ENCODE measurements at regions not wholly inside any gene's neighbourhood (a gene's known extent, or its start where the extent isn't known, plus 50 kb on each side); places are given as distances from the start of the nearest gene placed in this dataset.

DNA sequence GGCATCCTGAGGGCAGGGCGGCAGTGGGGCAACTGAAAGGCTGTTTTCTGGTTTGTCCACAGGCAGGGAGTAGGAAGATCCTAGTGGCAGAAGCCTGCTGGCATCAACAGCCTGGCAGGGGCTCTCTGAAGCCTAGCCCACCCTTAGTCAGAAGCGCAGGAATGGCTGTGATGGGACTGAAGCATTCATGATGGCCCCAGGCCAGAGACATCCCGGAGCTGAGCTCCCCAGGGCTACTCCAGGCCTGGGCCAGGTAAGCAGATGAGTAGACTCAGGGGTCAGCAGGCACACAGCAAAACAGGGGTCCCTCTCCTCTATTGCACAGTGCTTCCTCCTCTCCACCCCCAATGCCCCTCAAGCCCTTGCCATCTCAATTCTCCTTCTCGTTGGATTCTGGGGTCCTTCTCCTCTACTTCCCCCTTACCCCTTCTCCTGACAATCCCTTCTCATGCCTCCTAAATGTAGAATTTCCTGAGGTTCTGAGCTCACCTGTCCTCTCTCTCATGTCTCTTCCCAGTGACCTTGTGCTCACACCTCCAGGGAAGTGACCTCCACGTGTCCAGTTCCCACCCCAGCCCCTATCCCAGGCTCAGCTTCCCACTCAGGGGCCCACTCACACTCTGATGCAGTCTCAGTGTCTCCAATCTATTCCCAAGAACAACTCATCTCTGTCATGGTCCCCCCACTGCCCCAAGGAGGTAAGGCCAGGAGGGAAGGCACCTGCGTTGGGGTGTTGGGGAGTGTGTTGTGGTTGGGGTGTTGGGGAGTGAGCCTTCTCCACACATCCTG is 158.7 kb upstream of the ZNF507 start:
- DNase-seq, result no peak

DNA sequence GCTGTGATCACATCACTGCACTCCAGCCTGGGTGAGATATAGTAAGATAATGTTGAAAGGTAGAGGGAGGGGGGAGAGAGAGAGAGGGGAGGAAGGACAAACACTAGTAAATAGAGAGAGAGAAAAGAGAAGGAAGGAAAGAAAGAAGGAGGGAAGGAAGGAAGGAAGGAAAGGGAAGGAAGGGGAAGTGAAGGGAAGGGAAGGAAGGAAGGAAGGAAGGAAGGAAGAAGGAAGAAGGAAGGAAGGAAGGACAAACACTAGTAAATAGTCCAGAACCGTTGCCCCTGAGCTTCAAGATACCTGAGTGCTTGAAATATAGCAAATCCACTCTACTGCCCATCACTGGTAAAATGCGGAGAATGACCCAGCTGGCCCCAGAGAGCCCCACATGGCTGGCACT is 156.5 kb upstream of the ZNF507 start:
- DNase-seq, result no peak

DNA sequence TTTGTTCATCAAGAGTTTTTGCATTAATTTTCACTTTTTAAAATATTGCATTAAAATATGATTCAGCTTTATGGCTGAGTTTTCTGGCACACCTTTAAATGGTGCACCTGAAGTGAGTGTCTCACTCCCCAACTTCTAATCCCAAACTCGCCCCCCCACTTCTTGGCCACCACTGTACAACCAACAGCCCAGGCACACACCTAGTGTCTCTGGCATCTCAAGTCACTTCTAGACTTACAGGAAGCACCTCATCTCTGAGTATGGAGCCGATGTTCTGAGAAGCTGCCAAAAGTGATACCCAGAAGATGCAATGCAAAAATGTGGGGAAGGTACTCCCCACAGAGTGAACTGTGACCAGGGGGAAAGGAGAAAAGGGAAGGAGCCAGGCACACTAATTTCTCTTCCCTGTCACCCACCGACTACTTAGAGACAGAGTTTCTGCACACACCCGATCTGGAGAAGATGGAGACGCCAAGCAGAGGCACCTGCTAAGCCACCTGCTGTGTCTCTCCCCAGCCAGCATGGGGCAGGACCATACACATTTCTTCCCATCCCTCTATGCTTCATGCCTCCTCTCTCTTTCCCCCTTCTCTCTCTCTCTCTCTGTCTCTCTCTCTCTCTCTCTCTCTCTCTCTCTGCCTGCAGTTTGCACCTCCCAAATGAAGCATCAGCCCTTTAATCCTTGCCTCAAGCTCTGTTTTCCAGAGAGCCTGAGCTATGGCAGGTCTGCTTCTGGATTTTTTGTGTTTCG is 155.3 kb upstream of the ZNF507 start:
- no peak for DNase-seq

DNA sequence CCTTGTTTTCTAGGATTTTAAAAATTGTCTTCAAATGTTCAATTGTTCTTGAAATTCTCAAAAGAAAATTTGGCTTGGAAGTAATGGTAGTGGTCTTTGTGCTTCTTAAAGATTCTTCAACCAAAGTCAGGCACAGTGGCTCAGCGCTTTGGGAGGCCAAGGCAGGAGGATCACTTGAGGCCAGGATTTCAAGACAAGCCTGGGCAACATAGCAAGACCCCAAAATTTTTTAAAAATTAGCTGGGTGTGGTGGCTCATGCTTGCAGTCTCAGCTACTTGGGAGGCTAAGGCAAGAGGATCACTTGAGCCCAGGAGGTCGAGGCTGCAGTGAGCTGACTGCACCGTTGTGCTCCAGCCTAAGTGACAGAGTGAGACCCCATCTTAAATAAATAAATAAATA is 153.5 kb upstream of the ZNF507 start:
- DNase-seq, result no peak

DNA sequence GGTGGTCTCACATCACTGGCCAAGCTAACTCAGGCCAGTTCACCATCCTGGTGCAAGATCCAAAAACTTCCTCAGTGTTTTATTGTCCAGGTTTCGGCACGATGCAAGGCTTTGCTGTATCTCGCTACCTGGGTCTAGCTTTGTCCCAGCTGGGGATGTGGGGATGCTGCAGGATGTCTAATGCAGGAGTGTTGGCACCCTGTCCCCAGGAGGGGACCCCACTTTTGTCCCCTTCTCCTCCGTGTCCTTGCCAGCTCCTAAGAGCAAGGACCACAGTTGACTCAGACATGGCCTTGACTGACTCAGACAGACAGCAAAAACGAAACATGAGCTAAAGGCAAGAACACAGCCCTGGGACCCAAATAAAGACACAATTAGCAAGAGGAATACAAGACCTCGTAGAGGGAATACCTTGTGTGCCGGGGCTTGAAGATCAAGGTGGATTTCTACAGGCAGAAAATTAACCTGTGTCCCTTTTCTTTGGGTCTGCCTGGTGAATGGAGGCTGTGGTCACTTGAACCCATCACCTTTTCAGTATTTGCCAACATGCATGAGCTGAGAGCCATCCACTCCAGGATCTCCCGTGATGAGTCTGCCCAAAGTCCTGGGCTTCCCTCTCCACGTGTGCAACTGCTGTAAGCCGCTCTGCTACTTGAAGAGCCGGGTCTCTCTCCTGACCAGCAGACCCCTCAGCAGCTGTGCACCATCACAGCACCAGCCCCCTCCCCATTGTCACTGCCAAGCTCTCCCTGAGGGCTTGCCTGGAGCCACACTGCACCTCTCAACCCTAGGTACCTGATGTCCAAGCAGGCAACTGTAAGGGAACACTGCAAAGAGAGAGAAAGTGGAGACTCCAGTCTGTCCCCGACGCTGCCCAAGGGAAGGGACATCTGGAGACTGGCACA is 149.5 kb upstream of the ZNF507 start:
- DNase-seq, result no peak

DNA sequence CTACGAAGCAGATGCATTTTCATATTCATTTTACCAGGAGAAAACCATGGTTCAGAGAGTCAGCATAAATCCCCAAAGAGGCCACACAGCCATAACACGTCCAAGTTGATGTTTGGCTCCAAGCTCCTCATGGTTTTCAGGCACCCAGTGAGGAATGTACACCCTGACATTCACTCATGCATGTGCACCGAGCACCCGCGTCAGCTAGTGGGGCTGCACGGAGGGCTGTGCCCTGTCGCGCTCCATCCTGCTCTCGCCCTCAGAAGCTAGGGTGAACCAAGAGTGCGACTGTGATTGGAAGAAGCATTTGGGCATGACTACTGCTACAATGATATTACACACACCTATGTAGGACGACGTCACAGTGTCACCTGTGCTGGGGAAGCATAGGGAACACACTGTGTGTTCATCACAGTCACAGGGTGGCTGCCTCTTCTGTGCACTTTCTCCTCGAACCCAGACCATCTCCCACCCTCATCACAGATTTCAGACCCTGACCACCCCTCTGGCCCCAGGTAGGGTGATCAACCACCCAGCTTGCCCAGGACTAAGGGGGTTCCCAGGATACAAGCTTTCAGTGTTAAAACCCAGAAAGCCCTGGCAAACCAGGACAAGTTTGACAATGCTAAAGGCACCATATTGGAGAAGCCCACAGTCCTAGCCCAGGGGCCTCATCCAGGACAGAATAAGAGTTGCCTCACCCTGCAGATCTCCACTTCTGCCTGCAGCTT is 148.6 kb upstream of the ZNF507 start:
- no peak for DNase-seq

DNA sequence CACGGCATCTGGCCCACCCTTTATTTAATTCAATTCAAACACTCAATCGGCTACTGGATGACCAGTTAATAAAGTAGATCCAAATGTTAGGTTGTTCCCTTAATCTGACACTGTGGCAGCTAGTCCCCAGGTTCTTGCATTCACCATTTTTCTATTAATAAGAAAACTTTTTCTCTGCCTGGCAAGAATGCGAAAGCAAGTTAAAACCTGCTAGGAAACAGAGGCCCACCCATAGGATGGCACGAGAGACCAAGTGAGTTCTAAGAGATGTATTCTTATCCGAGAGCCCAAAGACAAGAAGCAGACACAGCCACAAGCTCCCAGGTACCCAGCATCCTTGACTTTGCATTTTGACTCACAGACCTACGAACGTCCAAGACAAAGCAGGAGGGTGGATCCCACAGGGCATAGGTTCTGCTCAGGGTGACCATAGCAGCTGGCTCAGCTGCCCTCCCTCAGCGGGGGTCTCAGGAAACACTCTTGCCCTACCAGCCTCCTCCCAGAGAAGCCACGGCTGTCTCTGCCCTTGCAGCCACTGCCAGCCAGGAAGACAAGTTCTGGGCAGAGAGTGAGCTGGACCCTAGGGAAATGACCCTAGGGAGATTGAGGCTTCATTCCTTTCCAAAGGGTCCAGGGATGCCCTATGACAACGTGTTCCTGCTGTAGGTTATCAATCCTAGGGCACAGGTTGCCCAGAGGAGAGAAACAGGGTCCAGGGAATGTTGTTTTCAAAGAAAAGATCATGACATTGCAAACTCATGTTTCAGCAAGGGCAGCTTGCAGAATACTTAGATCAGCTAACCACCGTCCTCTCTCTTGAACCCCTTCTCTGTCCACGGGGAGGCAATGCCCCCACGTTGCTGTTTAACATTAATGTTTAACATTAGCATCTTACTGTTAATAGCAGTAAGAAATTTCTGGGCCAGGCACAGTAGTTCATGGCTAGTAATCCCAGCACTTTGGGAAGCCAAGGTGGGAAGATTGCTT is 147.2 kb upstream of the ZNF507 start:
- DNase-seq, result no peak

DNA sequence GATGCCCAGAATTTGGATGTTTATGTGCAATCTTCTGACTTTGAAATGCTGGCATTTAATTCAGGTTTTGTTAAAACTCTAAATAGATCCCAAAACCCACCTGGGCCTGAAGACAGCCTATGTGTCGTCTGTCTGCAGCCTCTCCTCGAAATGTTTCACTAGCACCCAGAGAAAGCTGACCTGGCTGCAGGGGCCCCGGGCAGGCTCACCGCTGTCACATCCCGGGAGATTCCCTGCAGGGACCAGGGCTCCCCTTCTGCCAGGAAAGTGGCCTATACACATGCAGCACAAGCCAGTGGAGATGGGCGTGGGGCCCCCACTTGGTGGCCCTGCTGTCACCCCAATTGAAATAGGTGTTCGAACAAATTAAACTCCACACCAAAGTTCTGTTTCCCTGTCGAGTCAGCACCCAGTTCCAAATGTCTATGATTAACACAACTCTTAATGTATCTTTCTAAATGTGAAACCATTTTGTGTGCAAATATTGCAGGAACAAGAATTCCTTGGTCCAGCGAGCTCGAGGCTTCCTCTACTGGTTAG is 145.8 kb upstream of the ZNF507 start:
- DNase-seq, result no peak

DNA sequence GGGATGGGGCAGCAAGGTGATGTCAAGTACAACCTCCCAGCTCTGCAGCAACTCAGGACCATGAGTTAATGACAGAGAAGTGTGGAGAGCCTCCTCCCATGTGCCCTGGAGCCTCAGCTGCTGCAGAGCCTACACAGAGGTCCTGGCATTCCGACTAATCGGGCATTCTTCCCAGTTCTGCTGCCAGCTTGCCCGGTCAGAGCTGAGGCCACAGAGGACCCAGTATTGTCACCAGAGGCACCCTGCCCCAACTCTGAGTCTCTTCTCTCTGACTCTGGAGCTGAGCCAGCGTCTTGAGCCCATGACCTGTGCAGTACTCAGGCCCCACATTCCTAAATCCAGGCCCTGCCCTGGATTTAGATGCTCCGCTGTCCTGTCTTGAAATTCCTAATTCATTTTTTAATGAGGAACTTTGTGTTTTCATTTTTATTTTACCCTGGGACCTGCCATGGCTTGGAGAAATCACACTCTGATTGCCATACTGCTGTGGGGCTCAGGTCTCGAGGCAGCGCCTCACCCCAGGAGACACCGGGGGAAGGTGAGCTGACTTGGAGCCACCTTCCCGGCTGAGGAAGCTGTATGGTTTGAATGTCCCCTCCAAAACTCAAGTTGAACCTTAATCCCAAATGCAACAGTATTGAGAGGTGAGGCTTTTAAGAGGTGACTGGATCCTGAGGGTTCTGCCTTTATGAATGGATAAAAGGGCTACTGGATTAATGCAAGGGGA is 144.9 kb upstream of the ZNF507 start:
- no peak for DNase-seq

DNA sequence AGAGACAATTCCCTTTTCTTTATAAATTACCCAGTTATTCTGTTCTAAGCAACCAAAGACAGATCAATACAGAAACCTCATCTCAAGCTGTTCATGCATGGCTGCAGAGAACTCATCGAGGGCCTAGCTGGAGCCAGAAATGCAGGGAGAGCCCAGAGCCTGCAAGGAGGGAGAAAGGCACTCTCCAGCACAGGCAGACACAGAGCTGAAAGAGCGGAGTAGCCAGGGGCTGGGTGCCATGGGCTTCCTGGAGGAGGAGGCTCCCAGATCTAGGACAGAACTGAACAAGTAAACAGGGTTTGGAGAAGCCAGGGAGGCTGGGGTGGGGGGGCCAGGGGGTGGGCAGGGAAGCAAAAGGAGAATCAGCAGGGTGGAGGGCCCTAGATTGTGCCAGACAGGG is 144.2 kb upstream of the ZNF507 start:
- DNase-seq, result no peak

DNA sequence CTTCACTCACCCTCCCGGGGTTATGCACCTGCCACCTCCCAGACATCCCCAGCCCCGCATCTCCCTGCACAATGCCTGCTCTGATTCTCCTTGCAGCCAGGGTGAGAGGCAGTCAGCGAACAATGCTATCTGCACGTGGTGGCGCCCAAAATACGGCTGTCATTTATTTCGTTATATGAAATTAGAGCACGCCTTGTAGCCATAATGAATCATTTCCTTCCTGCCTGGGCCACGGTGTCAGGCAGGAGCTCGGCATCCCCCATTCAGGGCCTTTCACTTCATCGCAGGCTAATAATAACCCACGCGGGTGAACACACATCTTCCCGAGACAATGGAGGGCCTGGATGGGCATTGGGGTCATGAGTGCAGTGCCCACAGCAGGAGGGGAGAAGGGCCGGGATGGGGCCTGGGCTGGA is 143.8 kb upstream of the ZNF507 start:
- peak; percentile 70 for DNase-seq

DNA sequence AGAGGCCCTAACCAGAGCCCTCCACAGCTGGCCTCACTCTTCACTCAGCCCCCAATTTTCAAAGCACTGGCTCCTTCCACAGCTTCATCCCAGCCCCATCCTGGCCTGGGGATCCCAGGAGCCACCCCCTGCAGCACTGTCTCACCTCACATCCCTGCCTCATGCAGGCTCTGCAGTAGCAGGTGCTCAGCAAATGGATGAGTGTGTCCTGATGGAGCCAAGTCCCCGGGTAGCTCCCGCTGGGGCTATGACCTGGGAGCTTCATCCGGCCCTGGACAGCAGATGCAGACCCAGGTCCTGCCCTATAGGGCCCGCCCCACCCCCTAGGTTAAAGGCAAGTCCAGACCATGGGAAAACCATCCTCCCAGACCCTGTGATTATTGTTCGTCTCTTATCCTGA is 143.2 kb upstream of the ZNF507 start:
- DNase-seq, result no peak

DNA sequence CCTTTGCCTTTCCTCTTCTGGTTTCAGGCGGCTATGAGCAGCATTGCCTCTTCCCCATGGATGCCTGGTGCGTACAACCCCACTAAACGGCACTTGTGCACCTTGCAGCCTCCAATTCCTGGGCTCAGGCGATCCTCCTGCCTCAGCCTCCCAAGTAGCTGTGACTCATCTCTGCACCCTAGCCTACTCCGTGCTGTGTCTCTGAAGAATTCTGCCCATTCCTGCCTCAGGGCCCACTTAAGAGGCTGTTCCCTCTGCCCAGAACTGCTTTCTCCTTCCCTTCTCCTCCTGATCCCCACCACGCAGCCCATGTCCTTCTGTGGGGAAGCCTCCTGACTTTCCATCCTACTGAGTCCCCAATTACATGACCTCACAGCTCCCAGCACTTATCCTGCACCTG is 142.2 kb upstream of the ZNF507 start:
- DNase-seq, result no peak

DNA sequence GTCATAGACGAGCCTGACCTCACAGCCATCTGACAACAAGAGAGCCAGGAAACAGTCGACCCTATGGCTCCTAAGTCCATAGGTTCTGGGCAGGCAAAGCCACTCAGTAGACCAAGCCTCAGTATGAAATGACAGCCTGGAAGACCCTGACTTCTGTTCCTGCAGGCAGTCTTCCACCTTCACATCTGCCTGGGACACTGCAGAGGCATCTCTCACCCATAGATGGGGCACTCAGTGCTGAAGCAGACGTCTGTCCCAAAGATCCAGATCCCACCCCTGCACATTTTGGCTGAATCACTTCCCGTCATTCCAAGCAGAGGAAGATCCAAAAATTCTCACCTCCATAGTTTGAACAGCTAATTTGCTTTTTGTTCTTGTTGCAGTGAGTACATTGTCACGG is 139.3 kb upstream of the ZNF507 start:
- DNase-seq, result no peak

DNA sequence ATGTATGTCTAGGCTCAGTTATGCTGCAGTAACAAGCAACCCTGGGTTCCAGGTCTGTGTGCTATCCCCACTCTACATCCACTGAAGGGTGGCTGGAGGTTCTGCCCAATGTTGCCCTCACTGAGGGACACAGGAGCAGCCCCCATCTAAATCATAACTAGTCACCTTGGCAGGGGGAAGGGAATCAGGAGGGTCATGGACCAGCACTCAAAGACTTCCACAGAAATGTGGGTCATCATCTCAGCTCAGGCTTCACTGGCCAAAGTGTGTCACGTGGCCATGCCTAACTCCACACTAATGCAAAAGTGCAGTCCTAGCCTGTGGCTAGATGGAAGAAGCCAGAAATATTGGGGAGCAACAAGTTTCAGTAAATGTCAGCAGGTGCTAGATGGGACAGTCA is 137.3 kb upstream of the ZNF507 start:
- no peak for DNase-seq

DNA sequence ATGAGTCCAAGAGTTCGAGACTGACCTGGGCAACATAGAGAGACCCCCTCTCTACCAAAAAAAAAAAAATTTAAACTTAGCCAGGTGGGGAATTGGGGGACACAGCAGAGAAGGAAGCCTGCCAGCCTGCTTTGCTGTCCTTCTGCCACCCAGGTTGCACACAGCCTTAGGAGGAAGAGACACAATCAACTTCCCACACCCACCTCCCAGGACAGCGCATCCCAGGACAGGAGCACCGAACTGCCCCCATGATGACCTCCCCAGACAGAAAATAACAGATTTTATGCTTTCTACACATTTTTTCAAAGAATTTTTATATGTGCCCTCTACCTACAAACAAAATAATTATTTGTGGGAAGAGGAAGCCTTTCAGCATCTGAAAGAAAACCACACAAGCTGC is 126.0 kb upstream of the ZNF507 start:
- DNase-seq, result no peak

DNA sequence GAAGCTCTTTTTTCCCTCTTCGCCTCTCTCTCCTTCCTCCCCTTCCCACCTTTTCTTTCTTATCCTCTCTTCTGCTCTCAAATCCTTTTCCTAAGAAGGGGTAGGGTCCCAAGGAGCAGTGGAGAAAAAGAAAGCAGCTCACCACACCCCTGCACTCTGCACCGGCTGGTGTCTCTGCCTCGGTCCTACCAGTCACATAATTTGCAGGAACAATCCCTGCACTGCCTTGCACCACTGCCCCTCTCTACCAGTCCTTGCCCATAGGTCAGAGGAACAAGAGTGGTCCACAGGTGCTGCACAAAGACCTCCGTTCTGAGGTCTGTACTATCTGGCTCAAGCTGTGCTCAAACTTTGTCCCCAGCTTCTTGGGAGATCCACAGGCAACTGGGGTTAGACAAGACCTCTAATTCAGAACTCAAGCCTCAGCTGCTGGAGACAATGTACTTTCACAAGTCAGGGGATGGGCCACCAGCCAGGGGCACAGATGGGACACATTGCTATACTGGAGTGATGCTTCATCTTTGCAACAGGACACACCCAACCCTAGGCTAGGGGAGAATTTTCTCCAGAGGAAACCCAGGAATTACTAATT is 125.4 kb upstream of the ZNF507 start:
- no peak for DNase-seq

DNA sequence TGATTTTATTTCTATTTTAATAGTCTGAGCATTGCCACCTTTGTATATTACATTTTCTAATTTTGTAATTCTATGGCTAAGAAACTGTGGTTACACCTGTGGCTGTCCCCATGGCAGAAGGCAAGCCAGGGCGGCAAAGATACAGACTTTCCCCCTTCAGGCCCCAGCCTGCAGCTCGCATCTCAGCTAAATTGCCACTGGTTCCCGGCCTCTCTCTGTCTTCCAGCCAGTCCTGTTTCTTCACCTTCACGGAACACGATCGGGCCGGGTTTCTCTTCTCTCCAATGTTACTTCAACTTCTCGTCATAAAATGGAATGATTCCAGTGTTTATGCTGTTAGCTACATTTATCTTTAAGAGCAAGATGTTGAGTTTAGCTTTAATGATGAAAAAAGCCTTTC is 124.5 kb upstream of the ZNF507 start:
- DNase-seq, result no peak

DNA sequence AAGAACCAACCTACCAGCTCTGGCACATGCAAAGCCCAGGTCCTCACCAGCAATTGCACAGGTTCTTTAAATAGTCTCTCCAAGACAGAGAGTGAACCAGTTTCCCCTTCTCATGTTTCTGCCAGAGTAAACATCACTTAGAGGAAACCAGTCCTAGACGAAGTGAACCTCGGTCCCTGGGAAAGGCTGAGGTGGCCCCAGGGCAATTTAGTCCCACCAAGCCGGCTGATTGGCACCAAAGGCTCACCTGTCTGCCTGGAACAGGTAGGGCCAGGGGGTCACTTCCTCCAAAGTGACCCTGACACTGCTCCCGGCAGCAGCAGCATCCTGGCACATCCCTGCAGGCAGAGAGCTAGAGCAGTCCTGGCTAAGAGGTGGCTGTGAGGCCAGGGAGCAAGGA is 122.9 kb upstream of the ZNF507 start:
- no peak for DNase-seq

DNA sequence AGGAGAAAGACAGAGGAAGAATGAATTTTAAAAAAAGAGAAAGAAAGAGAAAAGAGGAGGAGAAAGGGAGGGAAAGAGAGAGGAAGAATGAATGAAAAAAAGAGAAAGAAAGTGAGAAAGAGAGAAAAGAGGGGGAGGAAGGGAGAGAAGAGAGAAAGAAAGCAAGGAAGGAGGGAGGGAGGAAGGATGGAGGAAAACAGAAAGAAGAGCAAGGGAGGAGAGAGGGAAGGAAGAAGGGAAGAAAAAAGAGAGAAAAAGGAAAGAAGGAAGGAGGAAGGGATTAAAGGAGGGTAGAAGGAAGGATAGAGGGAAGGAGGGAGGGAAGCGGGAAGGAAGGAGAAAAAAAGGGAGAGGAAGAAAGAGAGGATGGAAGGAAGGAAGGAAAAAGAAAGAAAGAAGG is 122.3 kb upstream of the ZNF507 start:
- no peak for DNase-seq
